ENCODE measurements at regions not wholly inside any gene's neighbourhood (a gene's known extent, or its start where the extent isn't known, plus 50 kb on each side); places are given as distances from the start of the nearest gene placed in this dataset.

DNA sequence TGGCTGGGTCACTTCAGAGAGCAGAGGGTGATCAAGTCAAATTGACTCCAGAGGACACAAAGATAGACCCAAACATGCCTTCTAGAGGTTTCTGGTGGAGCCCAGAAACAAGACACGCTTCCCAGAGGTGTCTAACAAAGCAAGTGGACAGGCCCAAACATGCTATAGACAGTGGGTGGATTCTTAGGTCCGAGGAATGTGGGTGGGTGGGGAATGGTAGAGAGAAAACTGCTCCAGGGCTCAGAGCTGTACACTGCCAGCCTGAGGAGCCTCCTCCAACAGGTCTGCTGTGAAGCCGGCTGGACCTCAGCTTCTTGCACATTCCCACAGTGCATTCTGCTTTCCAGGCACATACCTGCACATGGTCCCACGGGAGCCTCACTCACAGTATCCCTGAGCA lies 116.8 kb upstream of the NECTIN1 start:
- Mint-ChIP-seq H3K27ac (no peak overlapping the region), H3K36me3 (ENCODE audit: insufficient read depth in 1 of 3, low read depth in 3 of 3) (no peaks in the 10 kb centered on the region), H3K4me3 (no peak overlapping the region), H3K9me3 (no peaks in the 10 kb centered on the region; a peak in 1 of 5 replicates), H3K27me3 (ENCODE audit: low read depth) (peaks cover 24% of the 10 kb centered on the region), H3K4me1 (peaks cover 4 to 13% of the 10 kb centered on the region in 2 experiments; a peak in 3 of 4 replicates)
- Histone ChIP-seq H3K4me1 (ENCODE audit: insufficient read depth, low read length) (no peaks in the 10 kb centered on the region), H4K8ac (replicated peaks; ENCODE audit: insufficient read length, low read depth, low read length) (no peak overlapping the region), H2BK20ac (ENCODE audit: low read depth, low read length, poor library complexity, severe bottlenecking) (no peak overlapping the region), H2AK5ac (ENCODE audit: insufficient read length, low read length) (no peak overlapping the region), H3K4ac (ENCODE audit: low read depth, low read length) (no peak overlapping the region), H3K18ac (ENCODE audit: insufficient read length, low read depth, low read length) (no peak overlapping the region), H3K79me2 (ENCODE audit: insufficient read depth, low read length) (no peaks in the 10 kb centered on the region), H2BK5ac (ENCODE audit: insufficient read length, low read length) (no peak overlapping the region), H3K9ac (ENCODE audit: extremely low read depth, insufficient read length, low read length) (no peak overlapping the region), H3K56ac (ENCODE audit: insufficient read length, low read depth, low read length) (no peak overlapping the region), H4K91ac (ENCODE audit: insufficient read length, low read depth, low read length) (no peak overlapping the region), H2AFZ (ENCODE audit: low read length) (no peak overlapping the region), H3K14ac (ENCODE audit: insufficient read depth, low read length) (no peak overlapping the region), H4K20me1 (ENCODE audit: control insufficient read depth, insufficient read depth, insufficient read length) (no peaks in the 10 kb centered on the region), H3K4me2 (ENCODE audit: insufficient read depth, insufficient read length, low read length) (no peak overlapping the region), H2BK15ac (ENCODE audit: low read depth, low read length) (no peak overlapping the region), H3K9me3 (ENCODE audit: control insufficient read depth, low read depth, low read length) (no peaks in the 10 kb centered on the region), H3K23me2 (ENCODE audit: insufficient read length, low read depth, low read length, poor library complexity, severe bottlenecking) (no peaks in the 10 kb centered on the region), H4K5ac (ENCODE audit: insufficient read length, low read depth, low read length) (no peak overlapping the region), H2BK12ac (ENCODE audit: insufficient read length, low read depth, low read length) (no peak overlapping the region), H3T11ph (ENCODE audit: low read length) (no peak overlapping the region), H3K23ac (ENCODE audit: insufficient read length, low read depth, low read length) (no peak overlapping the region), H3K27ac (ENCODE audit: insufficient read length, low read depth, low read length) (no peak overlapping the region), H3K27me3 (ENCODE audit: insufficient read depth, low read length) (no peaks in the 10 kb centered on the region), H3K79me1 (ENCODE audit: insufficient read depth, low read depth, low read length, poor library complexity, severe bottlenecking) (no peaks in the 10 kb centered on the region), H2BK120ac (ENCODE audit: low read depth, low read length, poor library complexity, severe bottlenecking) (no peak overlapping the region)
- no peak for TF ChIP-seq CTCF (conservative IDR thresholded peaks at IDR 0.05)
- no peak for DNase-seq
- no CpG with 5 or more reads among the region's 4 CpGs for WGBS (ENCODE audit: extremely low coverage, insufficient read length, low lambda C conversion rate)
